ENCODE measurements at regions not wholly inside any gene's neighbourhood (a gene's known extent, or its start where the extent isn't known, plus 50 kb on each side); places are given as distances from the start of the nearest gene placed in this dataset.

DNA sequence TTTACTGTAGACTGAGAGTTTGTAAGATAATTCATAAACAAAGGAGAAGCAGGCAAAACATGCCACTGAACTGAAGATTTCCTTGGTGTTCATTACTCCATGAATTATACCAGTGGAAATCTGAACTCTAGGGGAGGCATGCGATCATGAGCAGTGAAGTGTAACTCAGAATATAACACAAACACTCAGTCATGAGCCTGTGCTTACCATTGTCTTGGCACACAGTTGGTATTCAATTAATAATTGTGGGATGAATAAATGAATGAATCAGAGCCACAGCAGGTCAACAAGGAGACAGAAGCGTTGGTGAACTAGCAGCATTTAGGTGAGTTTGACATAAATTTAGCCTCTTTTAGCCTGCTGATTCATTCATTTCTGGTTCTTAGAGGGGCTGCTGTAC lies 263.5 kb upstream of the DKK2 start:
- TF ChIP-seq EZH2 (IDR thresholded peaks at IDR 0.05; ENCODE audit: borderline replicate concordance, insufficient read depth, low read depth, low read length, poor library complexity, severe bottlenecking) = no peak
- TF ChIP-seq, protein P1, sequence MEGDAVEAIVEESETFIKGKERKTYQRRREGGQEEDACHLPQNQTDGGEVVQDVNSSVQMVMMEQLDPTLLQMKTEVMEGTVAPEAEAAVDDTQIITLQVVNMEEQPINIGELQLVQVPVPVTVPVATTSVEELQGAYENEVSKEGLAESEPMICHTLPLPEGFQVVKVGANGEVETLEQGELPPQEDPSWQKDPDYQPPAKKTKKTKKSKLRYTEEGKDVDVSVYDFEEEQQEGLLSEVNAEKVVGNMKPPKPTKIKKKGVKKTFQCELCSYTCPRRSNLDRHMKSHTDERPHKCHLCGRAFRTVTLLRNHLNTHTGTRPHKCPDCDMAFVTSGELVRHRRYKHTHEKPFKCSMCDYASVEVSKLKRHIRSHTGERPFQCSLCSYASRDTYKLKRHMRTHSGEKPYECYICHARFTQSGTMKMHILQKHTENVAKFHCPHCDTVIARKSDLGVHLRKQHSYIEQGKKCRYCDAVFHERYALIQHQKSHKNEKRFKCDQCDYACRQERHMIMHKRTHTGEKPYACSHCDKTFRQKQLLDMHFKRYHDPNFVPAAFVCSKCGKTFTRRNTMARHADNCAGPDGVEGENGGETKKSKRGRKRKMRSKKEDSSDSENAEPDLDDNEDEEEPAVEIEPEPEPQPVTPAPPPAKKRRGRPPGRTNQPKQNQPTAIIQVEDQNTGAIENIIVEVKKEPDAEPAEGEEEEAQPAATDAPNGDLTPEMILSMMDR (IDR thresholded peaks at IDR 0.05) = no peak
- Histone ChIP-seq H4K20me1 (ENCODE audit: control insufficient read depth, insufficient read depth, low read length, poor library complexity, severe bottlenecking) (no peaks in the 10 kb centered on the region), H3K9ac (ENCODE audit: low read length) (no peak overlapping the region), H3K4me2 (replicated peaks; ENCODE audit: low read depth, low read length, poor library complexity, severe bottlenecking) (no peak overlapping the region), H3K4me3 (ENCODE audit: control extremely low read depth in 1 of 5, extremely low read depth in 1 of 5, insufficient read depth in 1 of 5, low read depth in 2 of 5, low read length in 4 of 5) (no peak overlapping the region), H3K4me1 (ENCODE audit: control insufficient read depth in 2 of 2, insufficient read depth in 2 of 2, low read length in 2 of 2) (no peaks in the 10 kb centered on the region), H3K36me3 (replicated peaks in 1 of 2; ENCODE audit: control extremely low read depth in 1 of 2, control insufficient read depth in 1 of 2, extremely low read depth in 1 of 2, insufficient read depth in 2 of 2, low read length in 1 of 2) (no peaks in the 10 kb centered on the region), H3K27me3 (replicated peaks in 1 of 4; ENCODE audit: control extremely low read depth in 1 of 4, control insufficient read depth in 3 of 4, insufficient read depth in 4 of 4, low read length in 3 of 4) (no peaks in the 10 kb centered on the region), H3K27ac (ENCODE audit: low read length in 2 of 2) (no peak overlapping the region), H3K9me3 (ENCODE audit: control extremely low read depth in 1 of 3, control insufficient read depth in 2 of 3, insufficient read depth in 1 of 3, low read length in 2 of 3) (no peaks in the 10 kb centered on the region), H3K79me2 (ENCODE audit: control insufficient read depth, insufficient read depth, low read length) (no peaks in the 10 kb centered on the region), H2AFZ (ENCODE audit: insufficient read depth, low read depth, low read length, poor library complexity, severe bottlenecking) (no peak overlapping the region)
- POLR2A ChIA-PET = no interaction called here
- Mint-ChIP-seq H3K9me3 (ENCODE audit: insufficient read depth) (peaks cover 3% of the 10 kb centered on the region), H3K4me3 (no peak overlapping the region), H3K27ac (no peak overlapping the region), H3K27me3 (peaks cover 3% of the 10 kb centered on the region), H3K4me1 (no peaks in the 10 kb centered on the region)
- no peak for DNase-seq
- CTCF ChIA-PET = no interaction called here
- no CpG with 5 or more reads among the region's 2 CpGs for WGBS (ENCODE audit: insufficient coverage)
- intact Hi-C loops (cut with micrococcal nuclease) = no loop called here
- ATAC-seq (ENCODE audit: low read depth) = no peak

DNA sequence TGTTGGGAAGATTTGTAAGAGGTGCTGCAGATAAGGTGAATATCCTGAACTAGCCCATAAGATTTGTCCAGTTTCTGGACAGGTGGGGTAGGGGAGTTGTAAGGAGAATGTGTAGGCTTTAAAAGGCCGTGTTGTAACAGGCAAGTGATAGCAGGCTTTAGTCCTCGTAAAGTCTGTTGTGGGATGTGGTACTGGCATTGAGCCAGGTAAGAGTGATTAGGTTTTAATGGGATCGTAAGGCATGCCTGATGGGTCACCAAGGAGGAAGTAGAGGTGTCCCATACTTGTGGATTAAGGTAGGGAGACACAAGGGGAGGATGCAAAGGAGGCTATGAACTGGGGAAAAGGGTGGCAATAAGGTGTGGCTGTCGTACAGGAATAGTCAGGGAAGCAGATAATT lies 256.9 kb upstream of the DKK2 start:
- Histone ChIP-seq H3K27me3 (replicated peaks in 1 of 4; ENCODE audit: control extremely low read depth in 1 of 4, control insufficient read depth in 3 of 4, insufficient read depth in 4 of 4, low read length in 3 of 4) (no peaks in the 10 kb centered on the region), H3K79me2 (ENCODE audit: control insufficient read depth, insufficient read depth, low read length) (no peaks in the 10 kb centered on the region), H3K4me3 (ENCODE audit: control extremely low read depth in 1 of 5, extremely low read depth in 1 of 5, insufficient read depth in 1 of 5, low read depth in 2 of 5, low read length in 4 of 5) (no peak overlapping the region), H4K20me1 (ENCODE audit: control insufficient read depth, insufficient read depth, low read length, poor library complexity, severe bottlenecking) (no peaks in the 10 kb centered on the region), H2AFZ (ENCODE audit: insufficient read depth, low read depth, low read length, poor library complexity, severe bottlenecking) (no peak overlapping the region), H3K4me1 (ENCODE audit: control insufficient read depth in 2 of 2, insufficient read depth in 2 of 2, low read length in 2 of 2) (no peaks in the 10 kb centered on the region), H3K9ac (ENCODE audit: low read length) (no peak overlapping the region), H3K9me3 (ENCODE audit: control extremely low read depth in 1 of 3, control insufficient read depth in 2 of 3, insufficient read depth in 1 of 3, low read length in 2 of 3) (peaks cover 0 to 2% (median 2%) of the 10 kb centered on the region in 3 donors), H3K36me3 (replicated peaks in 1 of 2; ENCODE audit: control extremely low read depth in 1 of 2, control insufficient read depth in 1 of 2, extremely low read depth in 1 of 2, insufficient read depth in 2 of 2, low read length in 1 of 2) (no peaks in the 10 kb centered on the region), H3K27ac (ENCODE audit: low read length in 2 of 2) (no peak overlapping the region), H3K4me2 (replicated peaks; ENCODE audit: low read depth, low read length, poor library complexity, severe bottlenecking) (no peak overlapping the region)
- ChIA-PET POLR2A (no interaction called here), CTCF (no interaction called here)
- Mint-ChIP-seq H3K4me3 (no peak overlapping the region), H3K27ac (no peak overlapping the region), H3K9me3 (ENCODE audit: insufficient read depth) (peaks cover under 1% of the 10 kb centered on the region), H3K27me3 (peaks cover under 1% of the 10 kb centered on the region), H3K4me1 (no peaks in the 10 kb centered on the region)
- TF ChIP-seq, protein P1 (IDR thresholded peaks at IDR 0.05) = no peak
- 68% methylated on average over 4 of the region's 4 CpGs for WGBS (ENCODE audit: insufficient coverage)
- DNase-seq (no peak), ATAC-seq (ENCODE audit: low read depth) (no peak)
- intact Hi-C loops (cut with micrococcal nuclease) = no loop called here

All from B cell (primary cell).